Osteocyte (in vitro differentiated cells): ENCODE measurements at regions not wholly inside any gene's neighbourhood (a gene's known extent, or its start where the extent isn't known, plus 50 kb on each side); places are given as distances from the start of the nearest gene placed in this dataset.

Experiments
- DNase-seq: peaks from one replicate; pipeline ENCODE4 v3.0.0; 2021; ENCODE audit warnings: mixed read lengths; ENCODE audit not compliant: unreplicated experiment; ENCODE audit errors: extremely low spot score
- H3K27ac Mint-ChIP-seq: one replicate; pipeline ENCODE4 v1.8.0; 2021; ENCODE audit warnings: mild to moderate bottlenecking, mixed read lengths; ENCODE audit not compliant: unreplicated experiment
- H3K27me3 Mint-ChIP-seq: one replicate; pipeline ENCODE4 v1.8.0; 2021; ENCODE audit warnings: mixed read lengths; ENCODE audit not compliant: unreplicated experiment
- H3K36me3 Mint-ChIP-seq: one replicate; pipeline ENCODE4 v1.8.0; 2021; ENCODE audit warnings: mixed read lengths; ENCODE audit not compliant: unreplicated experiment
- H3K4me1 Mint-ChIP-seq: one replicate; pipeline ENCODE4 v1.8.0; 2021; ENCODE audit warnings: mixed read lengths; ENCODE audit not compliant: unreplicated experiment
- H3K4me3 Mint-ChIP-seq: one replicate; pipeline ENCODE4 v1.8.0; 2021; ENCODE audit warnings: mild to moderate bottlenecking, moderate library complexity, mixed read lengths; ENCODE audit not compliant: unreplicated experiment
- H3K9me3 Mint-ChIP-seq: one replicate; pipeline ENCODE4 v1.8.0; 2021; ENCODE audit warnings: mixed read lengths; ENCODE audit not compliant: unreplicated experiment
- TF ChIP-seq, protein P1 (sequence below): fragments of 200-600 bp; sonication (generic); IDR thresholded peaks from 2 replicates; pipeline ENCODE4 v1.5.0; 2021; ENCODE audit warnings: antibody characterized with exemption, mild to moderate bottlenecking, moderate library complexity

DNA sequence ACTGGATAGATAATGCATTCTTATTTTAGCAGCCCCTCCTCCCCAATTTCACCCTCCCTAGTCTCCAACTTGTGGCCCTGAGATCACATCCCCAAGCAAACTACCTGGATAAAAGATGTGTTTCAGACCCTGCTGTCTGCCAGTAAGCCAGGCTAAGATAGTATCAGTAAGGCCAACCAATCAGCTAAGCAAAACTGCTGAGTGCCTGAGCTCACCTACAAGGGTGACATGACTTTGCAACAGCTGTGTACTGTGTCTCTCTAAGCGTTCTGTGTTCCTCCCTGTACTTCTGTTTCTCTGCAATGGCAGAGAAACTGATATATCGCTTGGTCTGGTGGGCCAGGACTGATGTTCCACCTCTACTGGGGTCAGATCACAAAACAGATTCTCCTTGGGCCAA, 224.9 kb downstream of the BTG1 start:
- Mint-ChIP-seq H3K4me1 (peaks cover 25% of the 10 kb centered on the region), H3K36me3 (no peaks in the 10 kb centered on the region), H3K4me3 (no peak overlapping the region), H3K27me3 (no peaks in the 10 kb centered on the region), H3K9me3 (no peaks in the 10 kb centered on the region), H3K27ac (peak overlapping the region; percentile 67)
- TF ChIP-seq, protein P1, sequence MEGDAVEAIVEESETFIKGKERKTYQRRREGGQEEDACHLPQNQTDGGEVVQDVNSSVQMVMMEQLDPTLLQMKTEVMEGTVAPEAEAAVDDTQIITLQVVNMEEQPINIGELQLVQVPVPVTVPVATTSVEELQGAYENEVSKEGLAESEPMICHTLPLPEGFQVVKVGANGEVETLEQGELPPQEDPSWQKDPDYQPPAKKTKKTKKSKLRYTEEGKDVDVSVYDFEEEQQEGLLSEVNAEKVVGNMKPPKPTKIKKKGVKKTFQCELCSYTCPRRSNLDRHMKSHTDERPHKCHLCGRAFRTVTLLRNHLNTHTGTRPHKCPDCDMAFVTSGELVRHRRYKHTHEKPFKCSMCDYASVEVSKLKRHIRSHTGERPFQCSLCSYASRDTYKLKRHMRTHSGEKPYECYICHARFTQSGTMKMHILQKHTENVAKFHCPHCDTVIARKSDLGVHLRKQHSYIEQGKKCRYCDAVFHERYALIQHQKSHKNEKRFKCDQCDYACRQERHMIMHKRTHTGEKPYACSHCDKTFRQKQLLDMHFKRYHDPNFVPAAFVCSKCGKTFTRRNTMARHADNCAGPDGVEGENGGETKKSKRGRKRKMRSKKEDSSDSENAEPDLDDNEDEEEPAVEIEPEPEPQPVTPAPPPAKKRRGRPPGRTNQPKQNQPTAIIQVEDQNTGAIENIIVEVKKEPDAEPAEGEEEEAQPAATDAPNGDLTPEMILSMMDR = no peak
- DNase-seq = no peak

DNA sequence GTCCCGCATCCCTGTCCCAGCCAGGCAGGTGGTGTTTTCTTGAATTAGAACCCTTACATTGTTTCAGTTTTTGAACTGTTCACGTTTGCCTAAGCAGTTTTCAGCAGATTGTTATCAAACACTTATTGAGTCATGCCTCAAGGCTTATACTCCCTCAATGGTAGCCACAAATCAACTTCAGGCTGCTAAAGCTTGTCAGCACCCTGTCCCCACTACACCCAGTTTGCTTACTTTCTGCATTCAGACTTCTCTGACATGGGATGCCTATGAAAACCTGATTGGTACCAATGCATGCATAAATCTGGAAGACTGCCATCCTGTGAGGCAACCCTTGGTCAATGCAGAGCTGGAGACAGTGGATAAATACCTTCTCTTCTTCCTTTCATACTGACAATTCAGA, 225.4 kb downstream of the BTG1 start:
- H3K4me1 Mint-ChIP-seq = peaks cover 25% of the 10 kb centered on the region
- H3K4me3 Mint-ChIP-seq = no peak overlapping the region
- TF ChIP-seq, protein P1 = no peak
- H3K36me3 Mint-ChIP-seq = no peaks in the 10 kb centered on the region
- no peak for DNase-seq
- no peaks in the 10 kb centered on the region for H3K9me3 Mint-ChIP-seq
- H3K27me3 Mint-ChIP-seq = no peaks in the 10 kb centered on the region
- H3K27ac Mint-ChIP-seq = no peak overlapping the region

DNA sequence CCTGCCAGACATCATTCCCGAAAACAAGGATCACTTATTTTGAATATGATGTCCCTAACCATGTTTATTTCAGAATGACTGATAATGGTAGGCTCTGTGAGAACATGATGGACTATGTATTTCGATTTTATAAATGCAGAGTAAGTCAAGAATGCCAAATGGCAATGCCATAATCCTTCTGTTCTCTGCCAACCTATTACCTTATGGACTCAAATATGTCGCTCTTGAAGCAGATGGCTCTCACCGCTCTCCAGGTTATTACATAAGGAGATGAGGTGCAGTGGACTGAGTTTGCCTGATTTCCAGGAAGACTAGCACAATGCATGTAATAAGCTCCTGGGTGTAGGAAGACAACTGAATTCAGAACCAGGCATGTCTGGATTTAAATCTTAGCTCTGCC, 227.2 kb downstream of the BTG1 start:
- peaks cover 29% of the 10 kb centered on the region for H3K4me1 Mint-ChIP-seq
- H3K36me3 Mint-ChIP-seq = no peaks in the 10 kb centered on the region
- H3K4me3 Mint-ChIP-seq = no peak overlapping the region

GRCh38 chr12:91914701-91915100, 230.9 kb downstream of the BTG1 start:
- no peak for DNase-seq
- TF ChIP-seq, protein P1 = no peak
- Mint-ChIP-seq H3K4me3 (no peak overlapping the region), H3K27ac (no peak overlapping the region), H3K4me1 (peaks cover 4% of the 10 kb centered on the region), H3K36me3 (no peaks in the 10 kb centered on the region), H3K27me3 (no peaks in the 10 kb centered on the region), H3K9me3 (no peaks in the 10 kb centered on the region)

More for the DNA sequence above, 227.2 kb downstream of the BTG1 start:
- H3K27me3 Mint-ChIP-seq = no peaks in the 10 kb centered on the region
- H3K9me3 Mint-ChIP-seq = no peaks in the 10 kb centered on the region
- no peak for DNase-seq
- no peak overlapping the region for H3K27ac Mint-ChIP-seq
- TF ChIP-seq, protein P1 = no peak

GRCh38 chr12:91913651-91914050, 232.0 kb downstream of the BTG1 start:
- DNase-seq = no peak
- TF ChIP-seq, protein P1 = no peak
- H3K4me3 Mint-ChIP-seq = no peak overlapping the region
- no peaks in the 10 kb centered on the region for H3K27me3 Mint-ChIP-seq
- H3K27ac Mint-ChIP-seq = no peak overlapping the region
- H3K9me3 Mint-ChIP-seq = no peaks in the 10 kb centered on the region
- H3K4me1 Mint-ChIP-seq = peaks cover 4% of the 10 kb centered on the region
- no peaks in the 10 kb centered on the region for H3K36me3 Mint-ChIP-seq
